GM12864 (cell line): ENCODE measurements at regions not wholly inside any gene's neighbourhood (a gene's known extent, or its start where the extent isn't known, plus 50 kb on each side); places are given as distances from the start of the nearest gene placed in this dataset.

ENCODE experiments used
- DNase-seq: peaks from one replicate; pipeline ENCODE4 v3.0.0-alpha.2; 2011; ENCODE audit warnings: low read depth
- H3K4me3 ChIP-seq: 2 replicates; pipeline ENCODE4 v1.5.1; 2011; ENCODE audit warnings: mild to moderate bottlenecking, low read depth, low read length, control low read depth
- CTCF ChIP-seq: IDR thresholded peaks from 2 replicates; pipeline ENCODE4 v1.5.1; 2011; ENCODE audit warnings: low read depth, mild to moderate bottlenecking, moderate library complexity, low read length, control low read depth, inconsistent platforms; ENCODE audit errors: missing control alignments

GRCh38 chr10:131559450-131559911 lies 248.0 kb upstream of the TCERG1L start:
- no peak for TF ChIP-seq CTCF
- no peak for DNase-seq
- H3K4me3 ChIP-seq, result no peak overlapping the region

DNA sequence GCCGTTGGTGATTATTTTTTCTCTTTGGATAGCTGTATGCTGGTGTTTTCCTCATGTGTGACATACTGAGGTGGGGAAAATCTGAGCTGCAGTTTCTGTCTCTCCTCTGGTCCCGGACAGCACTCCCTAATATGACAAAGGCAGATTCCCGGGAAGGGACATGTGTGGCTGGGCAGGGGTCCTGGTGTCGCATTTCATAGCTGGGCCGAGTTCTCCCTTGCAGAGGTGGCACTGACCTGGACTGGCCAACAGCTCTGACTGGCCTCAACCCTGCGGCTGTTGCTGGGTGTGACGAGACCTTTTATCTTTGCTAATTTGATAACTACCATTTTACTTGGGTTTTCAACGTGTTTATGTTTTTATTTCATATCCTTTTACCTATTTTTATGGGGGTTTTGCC lies 248.6 kb upstream of the TCERG1L start:
- DNase-seq, result no peak
- no peak overlapping the region for H3K4me3 ChIP-seq
- TF ChIP-seq CTCF, result no peak

- TF ChIP-seq CTCF, result no peak
- DNase-seq, result no peak
- H3K4me3 ChIP-seq, result no peak overlapping the region
These were observed 249.3 kb upstream of the TCERG1L start for GRCh38 chr10:131560706-131561355.

DNA sequence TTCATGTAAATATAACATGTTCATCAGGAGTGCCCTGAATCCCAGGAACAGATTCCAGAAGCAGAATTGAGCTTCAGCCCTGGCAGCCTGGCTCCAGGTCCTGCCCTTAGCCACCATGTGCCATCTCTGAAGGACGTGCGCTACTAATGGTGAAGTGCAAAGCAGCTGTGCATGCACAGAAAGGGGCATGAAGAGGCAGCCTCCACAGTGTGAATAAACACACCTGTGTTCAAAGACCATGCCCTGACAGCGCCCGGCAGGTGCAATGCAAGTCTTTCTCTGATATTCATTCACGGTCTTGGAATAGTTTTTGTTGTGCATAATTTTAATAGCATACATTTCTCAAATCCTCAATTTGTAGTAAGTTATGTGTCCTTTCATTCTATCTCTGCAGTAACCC lies 250.4 kb upstream of the TCERG1L start:
- no peak overlapping the region for H3K4me3 ChIP-seq
- no peak for DNase-seq
- no peak for TF ChIP-seq CTCF

GRCh38 chr10:131563411-131563810 lies 251.9 kb upstream of the TCERG1L start:
- no peak for TF ChIP-seq CTCF
- H3K4me3 ChIP-seq, result no peak overlapping the region
- DNase-seq, result no peak

GRCh38 chr10:131567279-131568162 lies 256.0 kb upstream of the TCERG1L start:
- DNase-seq, result no peak

More at GRCh38 chr10:131567279-131568162, 256.0 kb upstream of the TCERG1L start:
- no peak for TF ChIP-seq CTCF
- H3K4me3 ChIP-seq, result no peak overlapping the region
